MM.1S (cell line): ENCODE measurements at regions not wholly inside any gene's neighbourhood (a gene's known extent, or its start where the extent isn't known, plus 50 kb on each side); places are given as distances from the start of the nearest gene placed in this dataset.
A peak's percentile ranks its signal among the peaks of the same experiment; 100 is the strongest.

ENCODE experiments used
- DNase-seq: peaks from one replicate; pipeline ENCODE4 v3.0.0-alpha.2; 2015
- H2AFZ ChIP-seq: fragments of 300-600 bp; sonication (generic); 2 replicates; pipeline ENCODE4 v1.6.0; 2016; ENCODE audit warnings: antibody characterized with exemption, low read length
- H3F3A ChIP-seq: fragments of 300-600 bp; sonication (generic); 2 replicates; pipeline ENCODE4 v1.6.1; 2016; ENCODE audit warnings: mild to moderate bottlenecking, antibody characterized with exemption, low read length, moderate library complexity, mixed read lengths; ENCODE audit not compliant: insufficient read depth
- H3K27ac ChIP-seq: fragments of 300-600 bp; sonication (generic); 2 replicates; pipeline ENCODE4 v1.5.1; 2016; ENCODE audit warnings: mild to moderate bottlenecking, low read length
- H3K27me3 ChIP-seq: fragments of 300-600 bp; sonication (generic); replicated peaks from 2 replicates; pipeline ENCODE4 v1.6.0; 2016; ENCODE audit warnings: low read length; ENCODE audit not compliant: insufficient read depth
- H3K36me3 ChIP-seq: fragments of 300-600 bp; sonication (generic); replicated peaks from 2 replicates; pipeline ENCODE4 v1.6.1; 2016; ENCODE audit warnings: mild to moderate bottlenecking, low read length, mixed read lengths; ENCODE audit not compliant: insufficient read depth
- H3K4me1 ChIP-seq: fragments of 300-600 bp; sonication (generic); 2 replicates; pipeline ENCODE4 v1.6.1; 2016; ENCODE audit warnings: low read length, mixed read lengths
- H3K4me2 ChIP-seq: fragments of 300-600 bp; sonication (generic); 2 replicates; pipeline ENCODE4 v1.6.0; 2016; ENCODE audit warnings: low read depth, low read length
- H3K4me3 ChIP-seq: fragments of 300-600 bp; sonication (generic); 2 replicates; pipeline ENCODE4 v1.5.1; 2016; ENCODE audit warnings: low read length, mixed read lengths
- H3K79me2 ChIP-seq: fragments of 300-600 bp; sonication (generic); 2 replicates; pipeline ENCODE4 v1.6.1; 2016; ENCODE audit warnings: mixed run types, low read length, mixed read lengths
- H3K9ac ChIP-seq: fragments of 300-600 bp; sonication (generic); 2 replicates; pipeline ENCODE4 v1.6.1; 2016; ENCODE audit warnings: low read length, mixed read lengths
- H3K9me2 ChIP-seq: fragments of 300-600 bp; sonication (generic); replicated peaks from 2 replicates; pipeline ENCODE4 v1.6.1; 2016; ENCODE audit warnings: mild to moderate bottlenecking, low read length, mixed read lengths; ENCODE audit not compliant: insufficient read depth
- H3K9me3 ChIP-seq: fragments of 300-600 bp; sonication (generic); replicated peaks from 2 replicates; pipeline ENCODE4 v1.6.1; 2016; ENCODE audit warnings: mild to moderate bottlenecking, low read length, mixed read lengths; ENCODE audit not compliant: insufficient read depth
- H4K20me1 ChIP-seq: fragments of 300-600 bp; sonication (generic); 2 replicates; pipeline ENCODE4 v1.6.1; 2016; ENCODE audit warnings: mild to moderate bottlenecking, low read length, moderate library complexity, mixed read lengths; ENCODE audit not compliant: insufficient read depth
- EZH2 ChIP-seq: fragments of 300-600 bp; sonication (generic); optimal IDR thresholded peaks from 2 replicates; pipeline ENCODE3; 2017; ENCODE audit warnings: low read depth, mild to moderate bottlenecking, antibody characterized with exemption, low read length, mixed read lengths
- EZH2phosphoT487 ChIP-seq: fragments of 300-600 bp; sonication (generic); IDR thresholded peaks from 2 replicates; pipeline ENCODE4 v1.6.1; 2018; ENCODE audit warnings: antibody characterized with exemption, low read length
- TF ChIP-seq, protein P1 (sequence below): fragments of 300-600 bp; sonication (generic); IDR thresholded peaks from 2 replicates; pipeline ENCODE4 v1.5.1; 2016; ENCODE audit warnings: antibody characterized with exemption, low read length, mixed read lengths

DNA sequence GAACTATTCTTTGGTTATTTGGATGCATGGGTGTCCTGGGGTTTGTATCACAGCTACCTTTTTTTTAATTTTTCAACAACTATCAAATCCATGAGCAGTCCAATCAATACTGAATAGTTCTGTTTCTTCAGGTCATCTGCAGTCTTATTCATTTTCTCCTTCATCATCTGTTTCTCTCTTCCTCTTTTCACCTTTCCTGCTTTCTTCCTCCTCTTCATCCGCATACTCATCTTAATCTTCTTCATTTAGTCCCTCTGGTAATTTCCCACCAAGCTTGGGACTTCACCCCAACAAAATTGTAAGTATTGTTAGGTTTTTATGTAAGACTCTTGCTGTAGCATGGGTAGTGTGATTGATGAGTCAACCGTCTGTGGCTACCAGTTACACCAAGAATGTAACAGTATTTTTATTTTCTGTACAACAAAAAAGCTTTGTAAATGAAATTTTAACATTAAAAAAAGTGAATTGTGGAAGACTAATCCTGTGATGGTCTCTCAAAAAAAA is 184.1 kb upstream of the RNPC3 start:
- Histone ChIP-seq H3K36me3 (no peaks in the 10 kb centered on the region), H3K4me2 (no peak overlapping the region), H2AFZ (no peak overlapping the region), H3K9me3 (no peaks in the 10 kb centered on the region), H3K9ac (no peak overlapping the region), H3F3A (no peaks in the 10 kb centered on the region), H3K4me3 (no peak overlapping the region), H4K20me1 (no peaks in the 10 kb centered on the region), H3K79me2 (no peaks in the 10 kb centered on the region), H3K4me1 (no peaks in the 10 kb centered on the region), H3K27me3 (no peaks in the 10 kb centered on the region), H3K27ac (no peak overlapping the region), H3K9me2 (no peaks in the 10 kb centered on the region)
- TF ChIP-seq, protein P1, sequence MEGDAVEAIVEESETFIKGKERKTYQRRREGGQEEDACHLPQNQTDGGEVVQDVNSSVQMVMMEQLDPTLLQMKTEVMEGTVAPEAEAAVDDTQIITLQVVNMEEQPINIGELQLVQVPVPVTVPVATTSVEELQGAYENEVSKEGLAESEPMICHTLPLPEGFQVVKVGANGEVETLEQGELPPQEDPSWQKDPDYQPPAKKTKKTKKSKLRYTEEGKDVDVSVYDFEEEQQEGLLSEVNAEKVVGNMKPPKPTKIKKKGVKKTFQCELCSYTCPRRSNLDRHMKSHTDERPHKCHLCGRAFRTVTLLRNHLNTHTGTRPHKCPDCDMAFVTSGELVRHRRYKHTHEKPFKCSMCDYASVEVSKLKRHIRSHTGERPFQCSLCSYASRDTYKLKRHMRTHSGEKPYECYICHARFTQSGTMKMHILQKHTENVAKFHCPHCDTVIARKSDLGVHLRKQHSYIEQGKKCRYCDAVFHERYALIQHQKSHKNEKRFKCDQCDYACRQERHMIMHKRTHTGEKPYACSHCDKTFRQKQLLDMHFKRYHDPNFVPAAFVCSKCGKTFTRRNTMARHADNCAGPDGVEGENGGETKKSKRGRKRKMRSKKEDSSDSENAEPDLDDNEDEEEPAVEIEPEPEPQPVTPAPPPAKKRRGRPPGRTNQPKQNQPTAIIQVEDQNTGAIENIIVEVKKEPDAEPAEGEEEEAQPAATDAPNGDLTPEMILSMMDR = no peak
- TF ChIP-seq EZH2phosphoT487 (no peak), EZH2 (no peak)
- no peak for DNase-seq

DNA sequence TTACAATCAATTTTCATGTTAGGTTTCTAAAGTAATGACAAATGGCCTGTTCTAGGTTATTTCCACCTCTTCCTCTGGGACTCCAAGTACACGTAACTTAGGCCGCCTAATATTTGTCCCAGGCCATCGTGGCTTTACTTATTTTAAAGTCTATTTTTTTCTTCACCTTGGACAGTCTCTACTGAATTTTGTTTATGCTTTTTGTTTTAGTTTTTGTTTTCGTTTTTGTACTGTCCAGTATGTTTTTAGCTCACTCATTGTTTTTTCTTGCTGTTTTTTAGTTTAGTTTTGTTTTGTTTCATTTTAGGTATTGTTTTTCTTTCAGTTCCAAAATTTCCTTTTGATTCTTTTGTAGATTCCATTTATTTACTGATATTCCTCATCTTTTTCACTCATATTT is 187.7 kb upstream of the RNPC3 start:
- no peak overlapping the region for H3K9ac ChIP-seq
- peak overlapping the region; percentile 66 for H3K4me2 ChIP-seq
- no peak for DNase-seq
- H3F3A ChIP-seq = peaks cover 4% of the 10 kb centered on the region
- H3K4me3 ChIP-seq = peak overlapping the region; percentile 27; the same call in 1 of the 2 replicates
- TF ChIP-seq, protein P1 = no peak
- no peak for TF ChIP-seq EZH2
- TF ChIP-seq EZH2phosphoT487 = no peak
- H3K27me3 ChIP-seq = no peaks in the 10 kb centered on the region
- H3K4me1 ChIP-seq = peaks cover 6% of the 10 kb centered on the region; the same call in 1 of the 2 replicates
- H3K27ac ChIP-seq = no peak overlapping the region; the same call in 1 of the 2 replicates
- no peaks in the 10 kb centered on the region for H3K36me3 ChIP-seq
- H2AFZ ChIP-seq = peak overlapping the region; percentile 45
- H3K9me3 ChIP-seq = no peaks in the 10 kb centered on the region
- no peaks in the 10 kb centered on the region for H3K9me2 ChIP-seq
- H4K20me1 ChIP-seq = no peaks in the 10 kb centered on the region
- no peaks in the 10 kb centered on the region for H3K79me2 ChIP-seq

DNA sequence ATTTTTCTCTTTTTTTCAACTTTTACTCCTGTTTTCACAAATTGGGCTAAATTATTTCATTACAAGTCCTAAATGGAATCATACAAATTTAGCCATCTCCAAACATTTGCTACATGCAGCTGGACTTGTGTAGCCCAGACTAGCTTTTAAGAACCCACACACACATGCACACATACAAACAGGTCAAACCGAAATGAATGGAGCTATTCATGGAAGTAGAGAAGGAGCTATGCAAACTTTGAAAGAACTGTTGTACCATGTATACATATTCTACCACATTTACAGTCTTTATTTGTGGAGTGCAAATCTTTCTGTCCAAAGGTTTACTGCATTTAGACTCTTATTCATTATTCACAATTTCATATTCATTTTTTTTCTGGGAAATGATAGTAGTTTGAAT is 189.1 kb upstream of the RNPC3 start:
- no peaks in the 10 kb centered on the region for H3K9me3 ChIP-seq
- no peak for DNase-seq
- no peaks in the 10 kb centered on the region for H3K79me2 ChIP-seq
- H3K4me2 ChIP-seq = no peak overlapping the region
- no peaks in the 10 kb centered on the region for H3K27me3 ChIP-seq
- no peaks in the 10 kb centered on the region for H3K36me3 ChIP-seq
- H2AFZ ChIP-seq = no peak overlapping the region
- H3F3A ChIP-seq = peaks cover 4% of the 10 kb centered on the region
- H3K9ac ChIP-seq = no peak overlapping the region
- no peaks in the 10 kb centered on the region for H3K9me2 ChIP-seq
- H4K20me1 ChIP-seq = no peaks in the 10 kb centered on the region
- H3K4me3 ChIP-seq = no peak overlapping the region
- TF ChIP-seq, protein P1 = no peak
- TF ChIP-seq EZH2phosphoT487 (no peak), EZH2 (no peak)
- peaks cover 14% of the 10 kb centered on the region for H3K4me1 ChIP-seq
- no peak overlapping the region for H3K27ac ChIP-seq
